NCI-H2107 treated with DMSO at 0.1 percent for 48 hours (cell line): ENCODE measurements at regions not wholly inside any gene's neighbourhood (a gene's known extent, or its start where the extent isn't known, plus 50 kb on each side); places are given as distances from the start of the nearest gene placed in this dataset.

Experiments
- DNase-seq: peaks from one replicate; lab custom pipeline; 2025; ENCODE audit not compliant: unreplicated experiment; lab: John Stamatoyannopoulos, UW

DNA sequence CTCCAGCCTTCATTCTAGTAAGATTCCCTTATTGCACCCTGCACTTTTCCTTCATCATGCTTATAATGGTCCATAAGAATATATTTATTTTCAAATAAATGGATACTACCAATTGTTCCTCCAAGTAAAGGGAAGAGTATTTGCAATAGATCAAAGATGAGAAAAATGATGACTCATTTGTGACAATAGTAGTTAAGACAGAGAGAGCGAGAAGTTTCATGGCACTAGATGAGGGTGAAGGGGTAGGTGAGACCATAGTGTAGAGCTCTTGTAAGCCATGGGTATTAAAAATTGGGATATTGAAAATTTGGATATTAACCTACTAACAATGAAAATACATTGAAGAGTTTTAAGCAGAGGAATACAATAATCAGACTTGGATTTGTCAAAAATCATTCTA is 404.6 kb downstream of the EFNA5 start:
- no peak for DNase-seq

DNA sequence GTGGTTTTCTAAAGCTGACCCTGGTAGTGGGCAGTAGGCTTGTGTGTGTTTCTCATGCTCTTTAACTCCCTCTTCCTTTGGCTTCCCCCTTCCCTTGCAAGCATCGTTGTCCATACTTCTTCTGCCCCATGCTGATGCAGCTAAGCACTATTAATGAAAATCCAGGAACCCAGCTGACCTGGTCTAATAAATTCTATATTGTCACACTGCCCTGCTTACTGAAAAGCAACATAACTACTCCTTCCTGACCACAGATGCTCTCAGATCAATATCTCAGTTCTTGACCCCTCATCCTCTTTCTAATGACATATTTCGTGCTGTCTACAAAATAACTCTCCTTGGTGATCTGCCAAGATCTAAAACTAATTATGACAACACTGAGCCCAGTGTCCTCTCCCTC is 405.5 kb downstream of the EFNA5 start:
- DNase-seq, result no peak

DNA sequence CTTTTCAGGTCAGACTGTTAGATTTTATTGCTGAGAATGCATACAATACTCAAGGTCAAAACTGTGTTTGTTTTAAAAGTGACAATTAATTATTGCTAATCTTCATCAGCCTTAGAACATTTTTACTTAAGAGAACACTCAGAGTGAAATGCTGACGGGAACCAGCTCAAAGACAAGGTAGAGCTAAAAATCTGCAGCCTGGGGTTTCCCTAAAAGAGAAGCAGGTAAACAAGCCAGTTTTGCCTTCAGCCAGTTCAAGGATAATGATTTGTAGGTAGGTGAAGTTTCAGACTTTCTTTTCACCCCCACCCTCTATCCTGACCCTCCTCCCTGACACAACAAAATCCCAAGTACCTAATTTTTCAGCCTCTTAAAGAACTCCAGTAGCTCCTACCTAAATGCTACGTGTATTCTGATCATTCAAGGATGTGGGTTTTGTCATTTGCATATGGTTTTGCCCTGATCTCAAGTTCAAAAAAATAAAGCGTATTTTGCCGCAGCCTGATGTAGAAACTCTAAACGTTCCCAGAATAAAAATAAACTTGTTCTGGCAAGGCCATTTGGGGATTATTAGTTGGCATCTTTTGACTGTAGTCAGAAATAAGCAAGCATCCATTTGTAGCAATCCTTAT is 407.2 kb downstream of the EFNA5 start:
- no peak for DNase-seq

DNA sequence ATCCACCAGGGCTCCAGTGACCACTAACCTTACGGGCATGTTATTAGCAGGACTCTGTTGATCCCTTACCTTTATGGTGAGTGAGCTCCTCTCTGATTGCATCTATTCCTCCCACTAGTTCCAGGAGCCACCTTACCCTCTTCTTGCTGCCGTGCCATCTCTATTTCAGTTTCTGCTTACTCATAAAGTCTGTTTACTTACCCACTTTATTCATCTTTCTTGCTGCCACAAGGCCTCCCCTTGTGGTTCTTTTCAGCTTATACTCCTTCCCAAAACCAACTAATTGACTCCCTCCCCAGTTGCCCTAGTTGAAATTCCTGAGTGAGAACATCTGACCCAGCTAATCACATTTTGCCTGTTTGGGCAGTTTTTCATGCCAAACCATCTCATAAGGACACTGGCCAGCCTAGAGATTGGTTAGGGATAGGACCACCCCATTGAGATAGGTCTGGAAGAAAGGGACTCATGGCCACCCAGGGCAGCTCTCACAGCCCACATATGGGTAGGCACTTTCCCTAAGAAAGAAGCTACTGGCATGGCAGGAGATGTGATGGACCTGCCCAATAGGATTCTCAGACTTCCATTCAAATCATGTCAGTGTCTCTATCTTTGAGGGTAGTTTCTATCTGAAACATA is 412.7 kb downstream of the EFNA5 start:
- no peak for DNase-seq

DNA sequence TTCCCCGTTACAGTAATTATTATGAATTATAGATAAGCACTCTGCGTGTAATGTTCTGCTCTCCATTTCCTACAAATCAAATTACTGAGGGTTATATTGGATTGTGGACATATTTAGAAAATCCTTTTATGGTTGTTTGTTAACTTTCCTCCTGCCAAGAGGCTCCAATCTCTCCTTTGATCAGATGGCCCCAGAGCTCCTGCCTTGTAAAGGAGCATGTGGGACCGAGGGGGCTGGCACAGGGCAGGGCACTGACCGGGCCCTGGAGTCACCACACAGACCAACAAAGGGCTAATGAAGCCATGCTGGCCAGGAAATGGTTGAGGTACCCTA is 415.9 kb downstream of the EFNA5 start:
- DNase-seq, result no peak

DNA sequence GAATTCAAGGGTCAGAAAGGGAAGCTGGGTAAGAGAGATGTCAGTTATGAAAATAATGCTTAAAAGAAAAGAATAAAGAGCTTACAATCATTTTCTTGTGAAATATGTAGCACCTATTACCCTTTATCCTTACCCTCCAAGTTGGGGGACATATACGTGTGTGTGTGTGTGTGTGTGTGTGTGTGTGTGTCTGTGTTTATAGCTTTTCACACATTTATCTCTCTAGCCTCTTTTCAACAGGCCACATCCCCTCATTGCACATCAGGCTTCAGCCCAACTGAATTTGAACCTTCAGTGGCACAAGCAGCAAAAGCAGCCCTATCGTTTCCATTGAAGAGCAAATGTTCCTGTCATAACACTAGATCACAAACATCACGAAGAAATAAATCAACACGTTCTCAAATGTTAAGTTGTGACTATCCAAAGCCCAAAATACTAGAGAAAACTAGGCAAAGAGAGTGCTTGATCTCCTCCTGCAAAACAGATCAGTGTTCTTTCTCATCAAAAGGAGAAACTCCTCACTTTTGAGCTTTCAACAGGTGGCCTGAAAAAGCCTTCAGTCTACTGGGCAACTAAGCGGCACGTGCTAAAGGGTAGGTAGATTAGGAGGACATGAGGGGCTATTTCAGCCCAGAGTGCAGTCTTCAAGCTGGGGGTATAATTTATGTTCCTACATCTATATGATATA is 416.4 kb downstream of the EFNA5 start:
- DNase-seq, result no peak

DNA sequence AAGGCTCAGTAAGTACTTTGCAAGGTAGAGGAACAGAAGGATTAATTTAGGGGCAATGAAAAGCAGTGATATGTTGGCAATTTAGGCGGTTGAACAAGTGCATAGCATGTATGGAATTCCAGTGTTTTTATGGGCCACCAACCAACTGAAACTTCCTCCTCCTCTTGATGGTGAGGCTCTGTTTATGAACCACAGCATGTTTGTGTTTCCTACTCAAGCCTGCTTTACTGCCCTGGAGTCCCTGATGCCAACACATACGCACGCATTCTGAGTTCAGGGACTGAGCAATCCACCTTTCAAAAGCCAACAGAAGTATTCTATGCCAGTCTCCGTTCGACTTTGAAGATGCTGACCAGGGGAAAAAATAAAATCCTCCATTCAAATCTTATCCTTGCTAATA is 417.5 kb downstream of the EFNA5 start:
- DNase-seq, result no peak

DNA sequence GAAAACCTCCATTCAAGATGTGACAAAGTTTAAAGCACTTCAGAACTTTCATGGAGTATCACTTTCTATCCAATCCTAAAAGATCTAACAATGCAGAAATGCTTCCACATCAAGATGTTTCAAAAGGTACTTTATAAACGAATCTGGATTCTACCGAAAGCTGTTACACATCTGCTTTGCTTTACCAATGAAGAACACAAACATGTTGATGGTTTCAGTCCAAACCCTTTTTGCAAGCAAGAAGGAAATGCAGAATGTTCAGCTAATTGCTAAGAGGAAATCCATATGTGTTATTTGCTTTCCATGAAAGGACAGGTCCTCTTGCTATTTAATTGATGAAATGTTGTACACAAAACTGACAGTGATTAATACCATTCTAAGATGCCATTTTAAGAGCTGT is 419.6 kb downstream of the EFNA5 start:
- DNase-seq, result no peak

DNA sequence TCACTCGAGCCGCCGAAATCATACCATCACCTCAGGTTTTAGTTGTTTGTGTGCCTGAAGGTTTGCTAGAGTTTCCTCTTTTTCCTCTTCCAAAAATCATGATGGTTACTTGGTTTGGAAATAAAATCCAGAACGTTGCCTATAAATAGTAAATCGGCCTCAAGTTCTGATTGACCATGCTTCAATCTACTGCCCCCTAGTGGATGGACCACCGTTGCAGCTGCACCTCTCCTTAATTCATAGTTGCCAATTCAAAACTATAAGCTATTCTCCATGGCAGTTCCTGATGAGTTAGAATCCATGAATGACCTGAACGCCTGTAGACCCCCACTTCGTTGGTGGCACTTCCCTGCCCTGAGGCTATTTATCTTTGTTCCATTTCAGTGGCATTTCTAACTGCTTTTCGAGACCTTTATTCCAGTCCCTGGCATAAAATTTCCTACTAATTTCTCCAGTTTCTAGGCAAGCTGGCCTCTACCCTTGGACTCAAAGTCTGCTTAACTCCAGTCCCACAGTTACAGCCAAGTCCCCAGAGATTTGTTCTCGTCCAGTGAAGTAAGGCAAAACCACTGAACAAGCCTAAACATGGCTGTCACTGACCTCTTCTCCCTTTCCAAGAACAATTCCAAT is 422.6 kb downstream of the EFNA5 start:
- no peak for DNase-seq

DNA sequence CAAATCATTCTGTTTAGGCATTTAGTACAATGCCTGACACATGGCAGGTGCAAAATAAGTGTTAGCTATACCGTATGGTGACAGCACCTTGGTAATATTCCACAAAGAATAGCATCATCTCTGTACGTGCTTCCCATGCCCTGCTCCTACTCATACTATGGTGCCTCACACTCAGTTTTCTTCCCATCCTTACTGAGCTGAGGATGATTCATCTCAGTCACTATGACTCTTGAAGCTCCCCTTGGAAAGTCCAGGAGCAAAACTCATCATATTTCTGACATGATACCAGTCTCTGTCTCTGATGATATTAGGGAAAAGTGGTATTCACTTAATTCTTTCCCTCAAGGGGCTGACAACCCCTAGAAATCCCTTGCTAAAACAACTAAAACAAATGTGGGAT is 423.3 kb downstream of the EFNA5 start:
- DNase-seq, result no peak

DNA sequence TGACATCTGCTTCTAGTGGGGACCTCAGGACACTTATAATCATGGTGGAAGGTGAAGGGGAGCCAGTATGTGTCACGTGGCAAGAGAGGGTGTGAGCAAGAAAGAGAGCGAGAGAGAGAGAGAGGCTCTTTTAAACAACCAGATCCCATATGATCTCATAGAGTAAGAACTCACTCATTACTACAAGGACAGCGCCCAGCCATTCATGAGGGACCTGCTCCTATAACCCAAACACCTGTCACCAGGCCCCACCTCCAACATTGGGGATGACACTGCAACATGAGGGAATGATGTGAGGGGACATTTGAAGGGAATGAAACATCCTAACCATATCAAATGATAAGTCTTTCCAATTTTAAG is 427.5 kb downstream of the EFNA5 start:
- DNase-seq, result no peak

DNA sequence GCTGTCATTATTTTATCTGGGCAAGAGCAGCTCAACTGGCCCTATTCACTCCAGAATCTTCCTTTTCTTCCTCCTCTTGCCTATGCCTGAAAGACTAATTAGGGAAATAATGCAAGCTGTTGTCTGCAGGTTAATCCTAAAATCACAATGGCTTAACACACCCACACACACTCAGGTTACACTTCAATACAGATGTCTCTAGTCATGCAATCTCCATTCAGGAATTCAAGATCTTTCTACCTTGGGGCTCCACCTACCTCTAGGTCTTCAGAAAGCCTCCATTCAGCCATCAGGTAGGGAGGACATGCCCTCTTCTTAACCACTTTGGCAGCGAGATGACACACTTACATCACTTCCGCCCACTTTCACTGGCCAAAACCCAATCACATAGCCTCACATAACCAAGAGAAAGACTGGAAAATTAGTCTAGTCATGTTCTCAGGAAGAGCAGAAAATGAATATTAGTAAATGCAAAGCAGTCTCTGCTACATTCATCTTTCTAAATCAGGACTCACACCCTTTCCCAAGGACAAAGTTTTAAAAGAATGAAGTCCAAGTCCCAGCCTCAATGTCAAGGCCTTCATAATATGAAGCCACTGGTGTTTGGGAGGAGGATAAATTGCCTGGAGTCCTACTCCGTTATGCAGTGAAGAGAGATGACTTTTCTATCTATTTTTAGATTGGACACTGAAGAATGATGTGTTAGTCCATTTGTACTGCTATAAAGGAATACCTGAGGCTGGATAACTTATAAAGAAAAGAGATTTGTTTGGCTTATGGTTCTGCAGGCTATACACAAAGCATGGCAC is 428.1 kb downstream of the EFNA5 start:
- no peak for DNase-seq

DNA sequence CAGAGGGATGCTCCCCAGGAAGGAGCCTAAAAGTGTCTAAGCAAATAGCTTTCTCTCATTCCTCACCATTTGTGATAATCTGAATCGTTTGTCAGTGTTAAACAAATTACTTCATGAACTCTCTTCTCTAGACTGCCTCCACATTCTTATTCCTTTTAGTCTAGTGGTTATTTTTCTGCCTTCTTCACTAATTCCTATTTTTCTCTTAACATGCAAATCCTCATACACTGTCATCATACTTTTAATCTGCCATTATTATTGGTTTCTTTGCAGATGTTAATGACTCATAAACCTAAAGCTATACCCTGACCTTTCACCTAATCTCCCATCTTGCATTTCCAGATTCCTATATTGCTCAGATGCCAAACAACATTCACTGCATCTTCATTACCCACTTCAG is 428.9 kb downstream of the EFNA5 start:
- no peak for DNase-seq

DNA sequence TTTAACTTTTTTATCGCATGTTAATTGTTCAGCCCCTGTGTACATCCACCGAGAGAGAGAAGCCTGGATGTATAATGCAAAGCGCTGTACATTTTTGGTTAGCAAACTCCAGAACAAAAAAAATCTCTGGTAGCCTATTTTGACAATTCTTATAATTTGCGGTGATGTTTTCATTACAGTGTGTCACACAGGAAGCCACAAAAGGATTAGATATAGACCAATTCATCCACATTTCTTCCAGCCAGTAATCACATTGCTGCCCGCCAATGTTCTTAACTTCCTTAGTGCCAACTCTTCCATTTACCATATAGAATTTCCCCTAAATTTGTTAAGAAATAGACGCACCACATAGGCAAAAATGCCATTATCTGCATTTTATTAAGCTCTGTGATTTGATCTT is 435.6 kb downstream of the EFNA5 start:
- no peak for DNase-seq

DNA sequence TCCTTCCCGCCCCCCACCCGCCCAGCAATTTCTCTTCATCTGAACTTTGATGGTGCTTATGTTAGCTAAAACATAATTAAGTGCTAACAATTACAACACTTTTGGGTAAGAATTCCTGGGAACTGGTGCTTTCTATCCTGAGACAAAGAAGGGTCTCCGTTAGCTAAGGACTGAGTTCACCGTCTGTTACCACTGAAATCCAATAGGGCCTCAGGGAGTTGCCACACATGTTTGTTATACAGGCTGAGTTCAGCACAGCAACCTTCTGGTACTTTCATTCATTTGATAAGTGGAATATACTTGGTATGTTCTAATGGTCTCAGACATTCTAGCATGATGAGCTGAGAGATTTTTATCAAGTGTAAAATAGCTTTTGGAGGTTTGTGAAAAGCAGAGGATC is 437.9 kb downstream of the EFNA5 start:
- DNase-seq, result no peak

DNA sequence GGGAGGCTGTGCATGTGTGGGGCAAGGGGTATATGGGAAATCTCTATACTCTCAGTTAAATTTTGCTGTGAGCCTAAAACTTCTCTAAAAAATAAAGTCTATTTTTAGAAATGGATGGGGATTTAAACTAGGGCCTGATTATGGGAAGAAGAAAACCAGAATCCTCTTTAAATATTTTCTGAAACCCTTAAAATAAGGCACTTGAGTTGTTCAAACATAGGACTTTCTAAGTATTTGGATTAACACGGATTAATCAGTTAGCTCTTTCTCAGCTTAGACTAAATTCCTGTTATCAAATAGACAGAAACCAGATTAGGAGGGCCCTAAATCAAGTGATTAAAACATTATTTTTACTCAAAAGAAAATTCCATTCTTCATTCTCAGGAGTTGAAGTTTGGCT is 438.4 kb downstream of the EFNA5 start:
- DNase-seq, result no peak

DNA sequence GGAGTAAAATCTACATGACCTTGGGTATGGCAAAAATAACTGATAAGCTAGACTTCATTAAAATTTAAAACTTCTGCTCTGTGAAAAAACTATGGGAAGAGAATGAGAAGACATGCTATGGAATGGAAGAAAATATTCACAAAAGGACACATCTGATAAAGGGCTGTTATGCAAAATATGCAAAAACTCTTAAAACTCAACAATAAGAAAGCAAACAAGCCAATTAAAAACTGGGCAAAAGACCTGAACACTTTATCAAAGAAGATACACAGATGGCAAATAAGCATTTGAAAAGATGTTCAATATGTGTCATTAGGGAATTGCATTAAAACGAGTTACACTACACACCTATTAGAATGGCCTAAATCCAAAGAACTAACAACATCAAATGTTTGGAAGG is 439.5 kb downstream of the EFNA5 start:
- DNase-seq, result no peak

DNA sequence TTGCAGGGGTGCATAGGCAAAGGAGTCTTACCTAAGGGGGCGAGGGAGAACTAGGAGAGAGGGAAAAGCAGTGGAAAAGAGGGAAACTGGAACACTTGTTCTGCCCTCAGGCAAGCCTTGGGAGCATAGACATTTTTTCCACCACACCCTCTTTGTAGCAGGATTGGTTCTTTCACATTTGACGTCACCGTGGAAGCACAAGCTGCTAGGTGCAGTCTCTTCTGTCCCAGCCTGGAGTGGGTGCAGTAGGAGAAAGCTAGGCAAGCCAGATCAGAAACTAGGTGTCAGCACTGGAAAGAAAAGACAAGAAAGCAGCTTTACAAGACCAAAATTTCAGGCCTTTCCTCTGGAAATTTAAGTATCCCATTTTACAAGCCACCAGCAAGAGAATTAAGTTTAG is 440.4 kb downstream of the EFNA5 start:
- DNase-seq, result no peak

DNA sequence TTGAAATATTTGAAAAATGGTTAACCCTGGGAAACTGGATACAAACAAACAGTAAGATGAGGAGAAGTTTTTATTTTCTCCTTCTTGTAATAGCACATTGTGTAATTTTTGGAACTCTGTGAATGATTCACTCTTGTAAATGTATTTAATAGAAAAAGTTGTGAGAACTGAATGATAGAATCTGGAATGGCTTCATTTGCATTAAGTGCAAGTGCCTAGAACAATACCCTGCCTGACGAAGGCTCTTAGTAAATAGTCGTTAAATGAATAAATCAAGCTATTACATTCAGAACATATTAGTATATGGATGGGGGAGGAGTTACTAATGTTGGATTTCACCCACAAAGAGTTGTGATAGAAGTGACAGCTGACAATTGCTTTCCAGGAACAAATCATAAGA is 442.5 kb downstream of the EFNA5 start:
- DNase-seq, result no peak

DNA sequence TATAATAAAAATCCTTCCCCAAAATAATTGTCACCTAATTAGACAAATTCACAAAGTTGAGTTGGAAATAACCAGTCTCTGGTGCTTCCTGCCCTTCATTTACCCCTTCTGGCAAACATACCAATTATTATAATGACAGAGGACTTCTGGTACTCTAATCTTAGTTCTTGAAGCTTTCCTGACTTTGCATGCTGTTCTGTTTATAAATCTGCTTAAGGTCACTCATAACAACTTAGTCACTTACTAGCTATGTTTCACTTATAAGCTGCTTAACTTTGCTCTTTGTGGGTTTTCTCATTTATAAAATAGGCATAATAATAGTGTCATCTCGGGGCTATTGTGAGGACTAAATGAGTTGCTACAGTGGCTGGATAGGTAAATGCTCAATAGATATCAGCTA is 446.5 kb downstream of the EFNA5 start:
- DNase-seq, result no peak

DNA sequence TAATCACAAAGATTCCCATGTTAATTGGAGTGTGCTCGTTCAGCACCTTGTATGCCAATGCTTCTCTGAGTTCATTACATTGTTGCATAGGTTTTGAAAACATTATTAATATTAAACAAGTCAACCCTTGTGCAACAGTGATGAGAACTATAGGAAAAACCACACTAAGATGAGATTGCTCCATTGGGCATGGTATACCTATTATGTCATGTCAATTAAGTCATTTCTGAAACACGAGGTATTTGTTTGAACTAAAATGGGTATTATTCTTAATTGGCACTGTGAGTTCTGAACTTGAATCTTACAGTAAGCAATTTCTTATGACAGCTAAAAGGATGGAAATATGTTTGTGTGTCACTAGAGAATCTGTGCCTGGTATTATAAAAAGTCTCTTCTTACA is 447.7 kb downstream of the EFNA5 start:
- no peak for DNase-seq

DNA sequence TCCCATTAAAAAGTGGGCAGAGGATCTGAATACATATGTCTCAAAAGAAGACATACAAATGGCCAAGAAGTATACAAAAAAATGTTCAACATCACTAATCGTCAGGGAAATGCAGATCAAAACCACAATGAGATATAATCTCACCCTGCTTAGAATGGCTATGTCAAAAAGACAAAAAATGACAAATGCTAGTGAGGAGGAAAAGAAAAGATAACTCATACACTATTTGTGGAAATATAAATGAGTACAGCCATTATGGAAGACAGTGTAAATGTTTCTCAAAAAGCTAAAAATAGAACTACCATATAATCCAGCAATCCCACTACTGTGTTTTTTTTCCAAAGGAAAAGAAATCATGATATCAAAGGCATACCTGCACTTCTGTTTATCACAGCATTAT is 450.7 kb downstream of the EFNA5 start:
- no peak for DNase-seq
